HG03060 (cell line): ENCODE measurements at regions not wholly inside any gene's neighbourhood (a gene's known extent, or its start where the extent isn't known, plus 50 kb on each side); places are given as distances from the start of the nearest gene placed in this dataset.

Source experiments
- ATAC-seq: cut with Tn5 transposase; IDR thresholded peaks from one replicate; pipeline ENCODE4 v1.9.1; 2021; ENCODE audit warnings: low read depth, moderate number of reproducible peaks; ENCODE audit not compliant: unreplicated experiment

DNA sequence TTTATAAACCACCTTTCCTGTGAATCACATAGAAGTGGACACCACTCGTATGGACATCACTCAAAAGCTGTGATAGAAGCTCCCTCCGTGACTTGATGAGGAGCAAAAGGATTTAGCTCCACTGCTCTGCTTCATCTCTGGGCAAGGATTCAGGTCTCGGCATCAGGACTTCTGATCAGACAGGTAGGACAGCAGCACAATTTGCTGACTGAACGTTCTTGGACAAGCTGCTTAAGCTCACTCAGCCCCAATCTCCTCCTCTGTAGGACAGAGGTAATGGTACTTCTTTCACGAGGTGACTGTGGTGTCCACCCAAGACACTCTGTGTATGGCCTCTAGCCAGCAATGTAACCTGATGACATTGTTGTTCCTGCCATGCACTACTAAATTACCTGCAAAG lies 122.6 kb upstream of the AJAP1 start:
- no peak for ATAC-seq

DNA sequence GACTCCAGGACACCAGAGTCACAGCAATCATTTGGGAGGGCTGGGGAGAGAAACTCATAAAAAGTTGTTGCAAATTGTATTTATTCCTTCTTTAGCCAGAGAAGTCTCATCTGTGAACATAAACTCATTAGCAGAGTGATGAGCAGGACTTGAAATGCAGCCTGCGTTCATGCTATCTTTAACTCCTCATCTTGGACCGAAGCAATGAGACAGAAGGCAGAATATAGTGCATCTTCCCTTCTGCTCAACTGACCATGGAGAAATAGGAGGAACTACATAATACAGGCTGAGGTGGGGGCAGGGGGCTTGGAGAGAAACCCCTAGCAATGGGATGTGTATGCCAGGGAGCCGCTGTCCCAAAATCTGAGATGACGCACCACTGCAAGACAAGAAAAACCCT lies 121.8 kb upstream of the AJAP1 start:
- no peak for ATAC-seq

- ATAC-seq, result no peak
Measured at GRCh38 chr1:4546911-4547310, 107.5 kb upstream of the AJAP1 start.

DNA sequence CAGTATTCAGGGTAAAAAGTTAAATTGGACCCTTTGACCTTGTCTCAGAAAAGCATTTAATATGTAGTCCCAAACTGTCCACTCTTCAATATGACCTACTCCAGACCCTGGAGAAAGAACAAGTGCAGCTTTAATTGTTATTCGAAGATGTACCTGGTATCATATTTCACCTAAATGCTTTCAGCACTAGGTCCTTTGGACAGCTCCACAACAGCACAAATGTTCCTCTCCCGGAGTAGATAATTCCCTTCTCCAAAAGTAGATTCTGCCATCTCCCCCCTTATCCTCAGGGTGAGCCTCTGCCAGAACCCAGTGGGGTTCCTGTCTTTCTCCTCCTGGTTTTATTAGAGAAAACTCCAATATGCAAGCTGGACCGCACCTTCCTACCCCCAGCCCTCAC lies 104.5 kb upstream of the AJAP1 start:
- no peak for ATAC-seq

- no peak for ATAC-seq
Measured at GRCh38 chr1:4550941-4551340, 103.5 kb upstream of the AJAP1 start.

- no peak for ATAC-seq
Measured at GRCh38 chr1:4551706-4552105, 102.7 kb upstream of the AJAP1 start.

DNA sequence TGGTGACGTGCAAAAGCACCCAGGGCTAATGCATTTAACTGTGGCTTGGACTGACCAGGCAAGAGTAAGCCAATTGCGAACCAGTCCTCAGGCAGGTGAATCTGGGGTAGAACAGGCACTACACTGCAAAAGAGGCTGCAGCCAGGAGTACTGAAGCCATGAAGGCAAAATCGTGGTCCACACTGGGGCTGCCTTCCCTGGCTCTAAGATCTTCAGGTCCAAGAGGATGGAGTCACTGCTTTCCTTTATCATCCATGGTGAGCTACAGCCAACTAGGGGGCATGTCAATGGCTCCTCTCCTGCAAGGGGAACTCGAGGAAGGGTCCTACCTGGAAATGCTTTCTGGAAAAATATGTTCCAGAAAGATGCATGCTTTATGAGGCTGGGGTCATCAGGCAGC lies 100.6 kb upstream of the AJAP1 start:
- no peak for ATAC-seq

DNA sequence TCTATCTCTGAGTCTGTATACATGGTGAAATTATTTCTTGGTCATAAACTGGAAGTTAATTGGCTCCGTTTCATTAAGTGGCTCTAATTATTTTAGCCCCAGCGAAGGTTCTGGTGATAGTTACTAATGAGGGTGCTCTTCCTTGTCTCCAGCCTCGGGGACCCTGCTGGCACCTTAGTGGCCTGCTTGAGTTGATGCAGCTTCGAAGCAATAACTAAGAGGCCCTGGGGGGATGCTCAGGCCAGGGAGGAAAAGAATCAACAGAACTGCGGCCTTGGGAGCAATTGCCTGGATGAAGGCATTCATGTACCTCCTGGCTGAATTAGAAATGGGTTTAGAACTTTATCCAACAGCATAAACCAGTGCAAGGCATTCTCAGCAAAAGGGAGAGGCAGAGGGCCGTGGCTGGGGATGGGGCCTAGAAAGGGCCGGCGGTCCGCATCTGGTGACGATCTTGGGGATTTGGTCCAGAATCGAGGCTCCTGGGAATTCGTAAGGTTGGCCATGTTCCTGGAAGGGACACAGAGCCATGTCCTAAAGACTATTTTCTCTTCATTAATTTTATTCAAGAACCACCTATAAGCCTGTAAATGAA lies 100.0 kb upstream of the AJAP1 start:
- no peak for ATAC-seq

- ATAC-seq, result no peak
Measured at GRCh38 chr1:4557949-4558348, 96.5 kb upstream of the AJAP1 start.

DNA sequence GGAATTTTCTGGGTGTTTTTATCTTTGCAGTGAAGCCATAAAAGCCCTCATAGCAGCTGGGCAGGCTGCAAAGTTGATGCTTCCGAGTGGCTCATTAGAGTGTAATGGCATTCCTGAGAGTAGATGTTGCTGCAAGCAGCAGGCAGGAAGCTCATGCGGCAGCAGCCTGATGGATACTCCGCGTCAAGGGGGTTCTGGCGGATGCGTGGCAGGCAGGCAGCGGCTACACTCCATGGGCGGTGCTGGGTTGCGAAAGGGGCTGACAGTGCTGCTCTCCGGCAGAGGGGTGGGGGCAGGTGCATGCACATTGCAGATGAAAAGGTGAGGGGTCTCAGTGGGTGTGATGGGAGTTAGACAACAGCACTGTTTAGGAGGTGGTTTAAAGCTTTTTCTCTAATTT lies 93.2 kb upstream of the AJAP1 start:
- ATAC-seq, result no peak

DNA sequence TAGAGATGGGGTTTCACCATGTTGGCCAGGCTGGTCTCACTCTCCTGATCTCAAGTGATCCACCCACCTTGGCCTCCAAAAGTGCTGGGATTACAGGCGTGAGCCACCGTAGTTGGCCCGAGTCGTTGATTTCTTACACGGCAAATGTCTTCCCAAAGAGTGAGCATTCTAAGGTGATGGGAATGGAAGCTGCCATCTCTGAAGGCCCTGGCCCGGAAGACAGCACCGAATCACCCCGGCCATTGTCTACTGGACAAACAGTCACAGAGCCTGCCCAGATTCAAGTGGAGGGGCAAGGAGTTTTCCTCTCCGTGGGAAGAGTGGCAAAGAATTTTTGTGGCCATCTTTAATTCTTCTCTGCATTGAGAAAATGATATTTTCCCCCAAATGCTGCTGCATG lies 92.1 kb upstream of the AJAP1 start:
- no peak for ATAC-seq

DNA sequence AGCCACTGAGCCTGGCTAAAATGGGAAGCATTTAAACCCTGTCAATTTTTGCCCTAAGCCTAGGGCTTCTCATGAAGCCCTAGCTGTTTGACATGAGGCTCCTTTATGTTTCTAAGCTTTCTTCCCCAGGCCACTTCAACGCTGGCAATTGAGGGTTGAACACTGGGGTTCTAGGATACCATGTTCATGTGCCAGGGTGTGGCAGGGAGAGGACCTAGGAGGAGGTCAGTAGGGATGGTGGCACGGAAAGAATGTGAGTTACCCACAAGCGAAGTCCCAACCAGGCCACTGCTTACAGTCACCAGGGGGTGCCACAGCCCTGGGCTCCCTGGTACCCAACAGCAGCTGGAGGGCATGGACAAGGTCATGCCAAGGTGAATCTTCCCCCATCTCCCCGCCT lies 90.8 kb upstream of the AJAP1 start:
- no peak for ATAC-seq

DNA sequence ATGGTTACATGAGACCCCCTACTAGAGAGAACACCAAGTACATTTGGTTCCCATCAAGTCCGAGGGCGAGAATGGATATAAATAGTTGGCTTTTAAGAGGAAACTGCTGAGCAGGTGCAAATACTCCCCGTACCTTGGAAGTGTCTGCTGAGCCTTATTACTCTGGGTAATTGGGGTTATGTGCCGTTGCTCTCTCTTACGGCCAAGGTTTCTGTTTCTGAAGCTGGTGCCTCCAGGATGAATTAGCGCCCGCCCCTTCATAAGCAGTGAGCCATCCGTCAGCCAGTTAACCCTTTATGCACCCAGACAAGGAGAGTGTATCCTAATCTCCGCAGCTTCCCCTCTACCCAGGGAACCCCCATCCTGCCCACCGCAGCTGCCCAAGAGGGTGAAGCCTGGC lies 90.4 kb upstream of the AJAP1 start:
- ATAC-seq, result no peak

- no peak for ATAC-seq
Measured at GRCh38 chr1:4565166-4565565, 89.2 kb upstream of the AJAP1 start.

GRCh38 chr1:4565801-4566449 lies 88.5 kb upstream of the AJAP1 start:
- no peak for ATAC-seq

DNA sequence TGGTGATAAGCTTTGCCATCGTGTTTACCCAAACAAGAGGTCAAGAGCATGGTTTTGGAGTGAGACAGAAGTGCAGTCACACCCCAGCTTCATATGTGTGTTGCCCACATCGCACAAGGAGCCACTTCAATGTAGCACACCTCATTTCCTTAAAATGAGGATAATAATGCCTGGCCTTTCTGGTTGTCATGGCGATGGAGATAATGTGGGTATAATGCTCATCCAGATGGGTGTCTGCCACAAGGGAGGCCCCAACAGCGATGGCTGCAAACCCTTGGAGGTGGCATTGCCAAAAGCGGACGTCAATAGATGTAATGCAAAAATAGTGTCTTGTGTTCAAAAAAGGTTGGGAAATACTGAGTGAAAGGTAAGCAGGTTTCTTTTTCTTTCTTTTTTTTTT lies 83.1 kb upstream of the AJAP1 start:
- ATAC-seq, result no peak

- ATAC-seq, result no peak
Measured at GRCh38 chr1:4573526-4573925, 80.9 kb upstream of the AJAP1 start.

DNA sequence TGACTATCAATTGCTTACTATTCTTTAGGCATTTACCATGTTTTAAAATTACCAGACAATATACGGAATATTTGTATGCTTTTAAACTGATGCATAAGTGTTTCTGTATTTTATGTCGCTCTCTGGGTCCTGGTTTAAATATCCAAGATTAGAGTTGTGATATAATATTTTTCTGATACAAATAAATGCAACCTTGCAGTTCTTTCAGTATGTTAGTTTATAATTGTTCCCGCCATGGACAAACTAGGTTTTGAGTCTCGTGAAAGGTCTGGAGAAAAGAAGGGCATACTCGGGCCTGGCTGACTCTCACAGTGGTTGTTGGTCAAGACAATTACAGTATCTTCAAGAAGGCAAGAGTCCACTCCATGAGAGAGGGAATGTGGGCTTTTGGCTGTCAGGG lies 72.6 kb upstream of the AJAP1 start:
- no peak for ATAC-seq

GRCh38 chr1:4584449-4584848 lies 70.0 kb upstream of the AJAP1 start:
- no peak for ATAC-seq

GRCh38 chr1:4585216-4585615 lies 69.2 kb upstream of the AJAP1 start:
- no peak for ATAC-seq

DNA sequence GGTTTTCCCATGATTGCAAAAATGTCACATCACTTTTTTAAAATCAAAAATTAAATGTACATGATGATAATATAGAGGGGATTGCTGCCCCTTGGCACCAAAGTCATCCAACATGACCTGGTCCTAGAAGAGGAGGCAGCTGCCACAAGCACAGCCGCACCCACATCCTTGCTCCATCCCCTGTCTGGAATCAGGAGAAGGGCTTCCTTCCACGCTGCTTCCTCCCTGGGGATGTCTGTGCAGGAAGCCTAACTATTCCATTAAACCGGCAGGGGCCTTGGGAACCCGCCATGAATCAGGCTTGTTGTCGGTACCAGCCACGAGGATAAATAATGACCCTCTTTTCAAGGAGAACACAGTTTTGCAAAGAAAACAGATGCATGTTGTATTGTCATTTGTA lies 68.7 kb upstream of the AJAP1 start:
- ATAC-seq, result no peak

GRCh38 chr1:4586611-4587160 lies 67.7 kb upstream of the AJAP1 start:
- no peak for ATAC-seq

DNA sequence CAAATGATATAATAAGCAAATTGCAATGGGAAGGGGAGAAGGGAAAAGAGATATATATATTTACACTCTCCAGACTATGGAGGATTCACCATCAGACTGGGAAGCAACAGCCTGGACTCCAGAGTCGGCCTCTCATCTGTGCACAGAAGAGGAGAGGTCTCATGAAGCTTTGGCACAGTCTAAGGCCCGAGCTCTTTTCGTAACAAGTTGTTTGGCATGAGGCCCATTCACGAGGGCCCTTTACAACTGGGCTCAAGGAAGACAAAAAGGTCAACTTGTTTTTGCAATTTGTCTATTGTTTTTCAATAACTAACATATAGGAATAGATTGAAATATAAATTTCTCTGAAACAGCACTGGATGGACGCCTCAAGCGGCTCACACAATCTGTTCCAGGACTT lies 66.7 kb upstream of the AJAP1 start:
- no peak for ATAC-seq
